ENCODE measurements at regions not wholly inside any gene's neighbourhood (a gene's known extent, or its start where the extent isn't known, plus 50 kb on each side); places are given as distances from the start of the nearest gene placed in this dataset.

GRCh38 chr5:58351190-58351589 is 108.7 kb downstream of the PLK2 start:
- no peaks in the 10 kb centered on the region for H3K9me3 Mint-ChIP-seq
- H3K27ac Mint-ChIP-seq: no peak overlapping the region
- no peak for DNase-seq (ENCODE audit: low spot score)
- H3K4me1 Mint-ChIP-seq (ENCODE audit: low read depth): no peaks in the 10 kb centered on the region
- no peak overlapping the region for H3K4me3 Mint-ChIP-seq (ENCODE audit: low read depth)
- no peaks in the 10 kb centered on the region for H3K36me3 Mint-ChIP-seq (ENCODE audit: low read depth)
- H3K27me3 Mint-ChIP-seq (ENCODE audit: low read depth): no peaks in the 10 kb centered on the region
- intact Hi-C loops (cut with micrococcal nuclease): no loop called here

GRCh38 chr5:58348996-58349728 is 110.7 kb downstream of the PLK2 start:
- H3K4me1 Mint-ChIP-seq (ENCODE audit: low read depth): no peaks in the 10 kb centered on the region
- no peak for DNase-seq (ENCODE audit: low spot score)
- H3K27me3 Mint-ChIP-seq (ENCODE audit: low read depth): no peaks in the 10 kb centered on the region
- intact Hi-C loops (cut with micrococcal nuclease): no loop called here
- H3K27ac Mint-ChIP-seq: no peak overlapping the region
- H3K36me3 Mint-ChIP-seq (ENCODE audit: low read depth): no peaks in the 10 kb centered on the region
- no peak overlapping the region for H3K4me3 Mint-ChIP-seq (ENCODE audit: low read depth)
- H3K9me3 Mint-ChIP-seq: no peaks in the 10 kb centered on the region

DNA sequence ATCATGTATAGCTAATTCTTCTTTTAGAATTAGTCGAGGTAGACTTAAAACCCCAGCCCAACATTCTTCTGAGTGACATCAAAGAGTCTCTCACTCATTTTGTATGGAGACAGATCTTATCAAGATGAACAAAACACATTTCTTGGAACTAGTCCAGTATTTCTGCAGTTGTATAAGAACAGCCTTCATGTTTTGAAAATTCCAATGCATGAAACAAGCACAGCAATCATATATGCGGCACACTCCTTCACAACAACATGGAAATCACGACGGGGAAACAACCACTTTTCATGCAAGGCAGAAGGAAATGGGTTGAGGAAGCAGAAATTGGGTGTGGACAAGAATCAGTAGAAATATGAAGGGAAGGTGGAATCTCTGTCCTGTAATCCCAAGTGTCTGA is 113.8 kb downstream of the PLK2 start:
- no peak for DNase-seq (ENCODE audit: low spot score)
- Mint-ChIP-seq H3K4me1 (ENCODE audit: low read depth) (no peaks in the 10 kb centered on the region), H3K27ac (no peak overlapping the region), H3K36me3 (ENCODE audit: low read depth) (no peaks in the 10 kb centered on the region), H3K27me3 (ENCODE audit: low read depth) (no peaks in the 10 kb centered on the region), H3K4me3 (ENCODE audit: low read depth) (no peak overlapping the region), H3K9me3 (no peaks in the 10 kb centered on the region)
- intact Hi-C loops (cut with micrococcal nuclease): no loop called here

DNA sequence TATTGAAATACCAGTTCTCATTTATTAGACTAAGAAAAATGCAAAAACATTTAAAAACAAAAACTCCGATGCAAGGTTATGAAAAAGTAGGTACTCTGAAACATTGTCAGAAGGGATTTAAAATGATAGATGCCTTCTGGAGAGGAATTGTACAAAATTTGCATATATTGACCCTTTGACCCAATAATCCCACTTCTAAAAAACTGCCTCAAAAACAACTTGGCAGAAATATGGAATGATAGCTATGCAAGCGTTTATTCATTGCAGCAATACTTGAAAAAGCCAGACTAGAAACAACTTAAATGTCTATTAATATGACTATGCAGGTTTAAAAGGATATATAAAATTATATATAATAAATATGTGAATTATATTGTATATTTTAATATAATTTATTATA is 118.4 kb downstream of the PLK2 start:
- Mint-ChIP-seq H3K27me3 (ENCODE audit: low read depth) (peaks cover 2% of the 10 kb centered on the region), H3K27ac (no peak overlapping the region), H3K4me3 (ENCODE audit: low read depth) (no peak overlapping the region), H3K4me1 (ENCODE audit: low read depth) (no peaks in the 10 kb centered on the region), H3K9me3 (no peaks in the 10 kb centered on the region), H3K36me3 (ENCODE audit: low read depth) (no peaks in the 10 kb centered on the region)
- DNase-seq (ENCODE audit: low spot score): no peak
- intact Hi-C loops (cut with micrococcal nuclease): no loop called here

- DNase-seq (ENCODE audit: low spot score): no peak
- peaks cover under 1% of the 10 kb centered on the region for H3K27me3 Mint-ChIP-seq (ENCODE audit: low read depth)
- no peaks in the 10 kb centered on the region for H3K36me3 Mint-ChIP-seq (ENCODE audit: low read depth)
- intact Hi-C loops (cut with micrococcal nuclease): no loop called here
- H3K4me3 Mint-ChIP-seq (ENCODE audit: low read depth): no peak overlapping the region
- no peaks in the 10 kb centered on the region for H3K4me1 Mint-ChIP-seq (ENCODE audit: low read depth)
- H3K27ac Mint-ChIP-seq: no peak overlapping the region
- no peaks in the 10 kb centered on the region for H3K9me3 Mint-ChIP-seq
Measured at GRCh38 chr5:58335518-58335917, 124.4 kb downstream of the PLK2 start.

DNA sequence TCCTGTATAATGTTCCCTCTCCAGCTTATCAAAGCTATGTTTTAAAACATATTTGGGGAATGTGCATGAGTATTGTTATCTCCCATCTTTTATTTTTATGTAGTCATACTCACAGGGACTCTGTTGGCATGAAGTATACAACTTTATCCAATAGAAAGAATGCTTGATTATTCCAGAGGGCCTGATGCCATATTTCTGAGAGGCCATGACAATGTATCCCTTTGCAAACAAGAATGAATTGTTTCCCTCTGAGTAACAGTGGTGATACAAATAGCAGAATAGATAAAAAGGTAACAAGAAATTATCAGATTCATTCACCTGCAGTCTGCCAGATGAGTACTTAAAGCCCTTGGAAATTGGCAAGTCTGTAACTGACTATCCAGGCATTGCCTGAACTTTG is 125.9 kb downstream of the PLK2 start:
- no peaks in the 10 kb centered on the region for H3K4me1 Mint-ChIP-seq (ENCODE audit: low read depth)
- intact Hi-C loops (cut with micrococcal nuclease): no loop called here
- H3K36me3 Mint-ChIP-seq (ENCODE audit: low read depth): no peaks in the 10 kb centered on the region
- no peak overlapping the region for H3K27ac Mint-ChIP-seq
- no peaks in the 10 kb centered on the region for H3K9me3 Mint-ChIP-seq
- no peak overlapping the region for H3K4me3 Mint-ChIP-seq (ENCODE audit: low read depth)
- no peak for DNase-seq (ENCODE audit: low spot score)
- no peaks in the 10 kb centered on the region for H3K27me3 Mint-ChIP-seq (ENCODE audit: low read depth)

GRCh38 chr5:58330781-58331180 is 129.1 kb downstream of the PLK2 start:
- intact Hi-C loops (cut with micrococcal nuclease): no loop called here
- Mint-ChIP-seq H3K36me3 (ENCODE audit: low read depth) (no peaks in the 10 kb centered on the region), H3K27ac (no peak overlapping the region), H3K4me1 (ENCODE audit: low read depth) (no peaks in the 10 kb centered on the region), H3K9me3 (no peaks in the 10 kb centered on the region), H3K27me3 (ENCODE audit: low read depth) (no peaks in the 10 kb centered on the region), H3K4me3 (ENCODE audit: low read depth) (no peak overlapping the region)
- no peak for DNase-seq (ENCODE audit: low spot score)

DNA sequence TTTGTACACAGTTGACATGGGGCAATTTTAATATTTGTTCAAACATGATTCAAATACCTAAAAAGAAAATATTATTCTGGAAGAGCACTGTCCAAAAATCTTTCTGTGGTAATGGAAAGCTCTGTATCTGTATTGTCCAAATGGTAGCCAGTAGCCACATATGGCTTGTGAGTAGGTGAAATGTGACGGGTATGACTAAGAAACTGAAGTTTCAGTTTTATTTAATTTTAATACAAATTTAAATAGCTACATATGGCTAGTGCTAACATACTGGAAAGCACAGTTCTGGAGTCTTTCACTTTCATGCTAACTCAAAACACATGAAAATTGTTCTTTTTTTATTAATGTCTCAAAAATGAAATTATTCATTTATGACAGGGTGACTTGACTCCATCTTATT is 132.6 kb downstream of the PLK2 start:
- no peaks in the 10 kb centered on the region for H3K9me3 Mint-ChIP-seq
- no peaks in the 10 kb centered on the region for H3K36me3 Mint-ChIP-seq (ENCODE audit: low read depth)
- intact Hi-C loops (cut with micrococcal nuclease): no loop called here
- H3K4me1 Mint-ChIP-seq (ENCODE audit: low read depth): no peaks in the 10 kb centered on the region
- no peak for DNase-seq (ENCODE audit: low spot score)
- H3K4me3 Mint-ChIP-seq (ENCODE audit: low read depth): no peak overlapping the region
- H3K27ac Mint-ChIP-seq: no peak overlapping the region
- no peaks in the 10 kb centered on the region for H3K27me3 Mint-ChIP-seq (ENCODE audit: low read depth)

DNA sequence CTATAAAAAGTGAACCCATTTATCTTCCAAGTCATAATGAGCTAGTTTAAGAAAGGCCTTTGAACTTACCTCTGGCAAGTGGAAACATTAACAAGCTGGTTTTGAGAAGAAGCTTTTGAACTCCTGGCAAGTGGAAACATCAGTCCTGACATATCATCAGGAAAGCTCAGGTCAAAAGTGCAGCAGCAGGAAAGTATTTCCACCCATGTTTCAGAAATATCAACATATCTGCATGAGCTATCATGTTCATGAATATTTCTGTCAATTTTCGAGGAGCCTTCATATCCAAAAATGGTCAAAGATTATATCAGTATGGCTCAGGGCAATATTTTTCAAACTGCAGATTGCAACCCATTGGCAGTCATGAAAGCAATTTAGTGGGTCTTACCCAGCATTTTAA is 133.9 kb downstream of the PLK2 start:
- H3K27me3 Mint-ChIP-seq (ENCODE audit: low read depth): no peaks in the 10 kb centered on the region
- H3K36me3 Mint-ChIP-seq (ENCODE audit: low read depth): no peaks in the 10 kb centered on the region
- H3K27ac Mint-ChIP-seq: no peak overlapping the region
- no peaks in the 10 kb centered on the region for H3K4me1 Mint-ChIP-seq (ENCODE audit: low read depth)
- H3K9me3 Mint-ChIP-seq: no peaks in the 10 kb centered on the region
- intact Hi-C loops (cut with micrococcal nuclease): no loop called here
- no peak overlapping the region for H3K4me3 Mint-ChIP-seq (ENCODE audit: low read depth)
- DNase-seq (ENCODE audit: low spot score): no peak

DNA sequence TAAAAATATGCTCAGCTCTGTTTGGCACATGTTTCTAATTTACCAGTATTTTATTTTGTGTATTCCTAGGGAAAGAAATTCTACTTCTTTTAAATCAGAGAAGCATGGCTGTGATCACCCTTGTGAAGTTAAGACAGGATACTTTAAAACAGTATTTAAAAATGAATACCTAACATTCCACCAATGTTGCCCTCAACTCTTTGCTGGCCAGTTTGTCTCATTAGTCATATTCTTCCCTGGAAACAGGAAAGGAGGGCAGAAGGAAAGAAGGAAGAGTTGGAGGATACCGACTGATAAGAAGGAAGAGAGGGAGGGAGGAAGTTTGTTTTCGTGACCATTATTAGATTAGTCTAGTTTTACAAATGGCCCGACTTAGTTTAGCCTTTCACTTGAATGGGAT is 137.4 kb downstream of the PLK2 start:
- Mint-ChIP-seq H3K9me3 (no peaks in the 10 kb centered on the region), H3K4me1 (ENCODE audit: low read depth) (no peaks in the 10 kb centered on the region), H3K27ac (no peak overlapping the region), H3K4me3 (ENCODE audit: low read depth) (no peak overlapping the region), H3K27me3 (ENCODE audit: low read depth) (no peaks in the 10 kb centered on the region), H3K36me3 (ENCODE audit: low read depth) (no peaks in the 10 kb centered on the region)
- no peak for DNase-seq (ENCODE audit: low spot score)
- intact Hi-C loops (cut with micrococcal nuclease): no loop called here

- intact Hi-C loops (cut with micrococcal nuclease): no loop called here
- Mint-ChIP-seq H3K27me3 (ENCODE audit: low read depth) (no peaks in the 10 kb centered on the region), H3K4me1 (ENCODE audit: low read depth) (no peaks in the 10 kb centered on the region), H3K4me3 (ENCODE audit: low read depth) (no peak overlapping the region), H3K9me3 (no peaks in the 10 kb centered on the region), H3K36me3 (ENCODE audit: low read depth) (no peaks in the 10 kb centered on the region), H3K27ac (no peak overlapping the region)
- DNase-seq (ENCODE audit: low spot score): no peak
Measured at GRCh38 chr5:58318468-58318867, 141.4 kb downstream of the PLK2 start.

GRCh38 chr5:58317808-58318207 is 142.1 kb downstream of the PLK2 start:
- Mint-ChIP-seq H3K4me1 (ENCODE audit: low read depth) (no peaks in the 10 kb centered on the region), H3K9me3 (no peaks in the 10 kb centered on the region), H3K27ac (no peak overlapping the region), H3K4me3 (ENCODE audit: low read depth) (no peak overlapping the region), H3K27me3 (ENCODE audit: low read depth) (no peaks in the 10 kb centered on the region), H3K36me3 (ENCODE audit: low read depth) (no peaks in the 10 kb centered on the region)
- no peak for DNase-seq (ENCODE audit: low spot score)
- intact Hi-C loops (cut with micrococcal nuclease): no loop called here

GRCh38 chr5:58317009-58317408 is 142.9 kb downstream of the PLK2 start:
- no peaks in the 10 kb centered on the region for H3K36me3 Mint-ChIP-seq (ENCODE audit: low read depth)
- no peaks in the 10 kb centered on the region for H3K4me1 Mint-ChIP-seq (ENCODE audit: low read depth)
- H3K27ac Mint-ChIP-seq: no peak overlapping the region
- H3K27me3 Mint-ChIP-seq (ENCODE audit: low read depth): no peaks in the 10 kb centered on the region
- no peaks in the 10 kb centered on the region for H3K9me3 Mint-ChIP-seq
- intact Hi-C loops (cut with micrococcal nuclease): no loop called here
- no peak for DNase-seq (ENCODE audit: low spot score)
- H3K4me3 Mint-ChIP-seq (ENCODE audit: low read depth): no peak overlapping the region

DNA sequence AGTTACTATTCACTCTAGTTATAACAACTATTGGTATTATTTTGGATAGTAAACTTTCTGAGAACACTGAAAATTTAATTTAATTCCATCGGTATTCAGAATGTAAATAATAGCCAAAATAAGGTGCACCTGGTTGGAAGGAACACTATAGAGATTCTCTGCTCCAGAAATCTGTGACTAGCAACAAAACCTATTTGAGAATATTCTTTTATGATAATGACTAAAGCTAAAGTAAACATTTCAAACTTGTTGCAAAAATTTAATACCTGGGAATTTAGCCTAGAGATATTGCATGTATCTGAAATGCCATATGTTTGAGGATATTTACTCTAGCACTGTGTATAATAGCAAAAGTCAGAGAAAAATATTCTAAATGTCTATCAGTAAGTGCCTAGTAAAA is 144.1 kb downstream of the PLK2 start:
- DNase-seq (ENCODE audit: low spot score): no peak
- no peak overlapping the region for H3K4me3 Mint-ChIP-seq (ENCODE audit: low read depth)
- no peaks in the 10 kb centered on the region for H3K9me3 Mint-ChIP-seq
- H3K36me3 Mint-ChIP-seq (ENCODE audit: low read depth): no peaks in the 10 kb centered on the region
- intact Hi-C loops (cut with micrococcal nuclease): no loop called here
- no peaks in the 10 kb centered on the region for H3K27me3 Mint-ChIP-seq (ENCODE audit: low read depth)
- no peak overlapping the region for H3K27ac Mint-ChIP-seq
- no peaks in the 10 kb centered on the region for H3K4me1 Mint-ChIP-seq (ENCODE audit: low read depth)
